H9 (cell line): ENCODE measurements at regions not wholly inside any gene's neighbourhood (a gene's known extent, or its start where the extent isn't known, plus 50 kb on each side); places are given as distances from the start of the nearest gene placed in this dataset.

Experiments used
- DNase-seq: peaks from one replicate; pipeline ENCODE4 v3.0.0-alpha.2; 2017
- H2AFZ ChIP-seq: one replicate; pipeline ENCODE4 v1.6.1; 2013; ENCODE audit warnings: mild to moderate bottlenecking, low read length, control low read depth, moderate library complexity
- H2AK5ac ChIP-seq: 2 replicates; pipeline ENCODE4 v1.6.1; 2013; ENCODE audit warnings: low read length, control low read depth, mixed read lengths; ENCODE audit not compliant: insufficient read length
- H2BK120ac ChIP-seq: one replicate; pipeline ENCODE4 v1.6.1; 2013; ENCODE audit warnings: low read depth, mild to moderate bottlenecking, low read length, control low read depth, inconsistent platforms; ENCODE audit not compliant: poor library complexity, severe bottlenecking
- H2BK12ac ChIP-seq: 2 replicates; pipeline ENCODE4 v1.6.1; 2013; ENCODE audit warnings: low read length, control low read depth, mixed read lengths, low read depth; ENCODE audit not compliant: insufficient read length
- H2BK15ac ChIP-seq: 2 replicates; pipeline ENCODE4 v1.6.1; 2013; ENCODE audit warnings: low read depth, low read length, control low read depth
- H2BK20ac ChIP-seq: one replicate; pipeline ENCODE4 v1.6.1; 2013; ENCODE audit warnings: low read depth, mild to moderate bottlenecking, low read length, control low read depth, inconsistent platforms; ENCODE audit not compliant: poor library complexity, severe bottlenecking
- H2BK5ac ChIP-seq: 2 replicates; pipeline ENCODE4 v1.6.1; 2013; ENCODE audit warnings: low read length, control low read depth, mixed read lengths; ENCODE audit not compliant: insufficient read length
- H3K14ac ChIP-seq: 2 replicates; pipeline ENCODE4 v1.6.1; 2013; ENCODE audit warnings: low read length, control low read depth; ENCODE audit not compliant: insufficient read depth
- H3K18ac ChIP-seq: 2 replicates; pipeline ENCODE4 v1.6.1; 2013; ENCODE audit warnings: low read depth, mild to moderate bottlenecking, mixed read lengths, low read length, control low read depth; ENCODE audit not compliant: insufficient read length
- H3K23ac ChIP-seq: 2 replicates; pipeline ENCODE4 v1.6.1; 2013; ENCODE audit warnings: low read length, control low read depth, mixed read lengths, low read depth; ENCODE audit not compliant: insufficient read length
- H3K23me2 ChIP-seq: 2 replicates; pipeline ENCODE4 v1.6.1; 2013; ENCODE audit warnings: low read depth, mild to moderate bottlenecking, mixed read lengths, low read length, control low read depth; ENCODE audit not compliant: insufficient read length, poor library complexity, severe bottlenecking
- H3K27ac ChIP-seq: 2 replicates; pipeline ENCODE4 v1.5.1; 2013; ENCODE audit warnings: low read length, control low read depth, mixed read lengths, low read depth; ENCODE audit not compliant: insufficient read length
- H3K27me3 ChIP-seq: 2 replicates; pipeline ENCODE4 v1.6.1; 2013; ENCODE audit warnings: low read length, control low read depth, inconsistent platforms; ENCODE audit not compliant: insufficient read depth
- H3K4ac ChIP-seq: 2 replicates; pipeline ENCODE4 v1.6.1; 2013; ENCODE audit warnings: low read depth, mild to moderate bottlenecking, control low read depth, inconsistent platforms, low read length, moderate library complexity
- H3K4me1 ChIP-seq: 2 replicates; pipeline ENCODE4 v1.6.1; 2013; ENCODE audit warnings: low read length, control low read depth, inconsistent platforms; ENCODE audit not compliant: insufficient read depth
- H3K4me2 ChIP-seq: 2 replicates; pipeline ENCODE4 v1.6.1; 2013; ENCODE audit warnings: low read length, control low read depth, mixed read lengths; ENCODE audit not compliant: insufficient read length, insufficient read depth
- H3K56ac ChIP-seq: 2 replicates; pipeline ENCODE4 v1.6.1; 2013; ENCODE audit warnings: low read depth, mild to moderate bottlenecking, mixed read lengths, low read length, control low read depth; ENCODE audit not compliant: insufficient read length
- H3K79me1 ChIP-seq: 2 replicates; pipeline ENCODE4 v1.6.1; 2013; ENCODE audit warnings: low read depth, mild to moderate bottlenecking, moderate library complexity, low read length, control low read depth, inconsistent platforms; ENCODE audit not compliant: insufficient read depth, poor library complexity, severe bottlenecking
- H3K79me2 ChIP-seq: 2 replicates; pipeline ENCODE4 v1.6.1; 2013; ENCODE audit warnings: low read length, control low read depth, inconsistent platforms; ENCODE audit not compliant: insufficient read depth
- H3K9ac ChIP-seq: 2 replicates; pipeline ENCODE4 v1.6.1; 2013; ENCODE audit warnings: low read length, control low read depth, mixed read lengths; ENCODE audit not compliant: insufficient read length; ENCODE audit errors: extremely low read depth
- H3K9me3 ChIP-seq: one replicate; pipeline ENCODE4 v1.6.1; 2013; ENCODE audit warnings: low read depth, low read length, inconsistent platforms; ENCODE audit not compliant: control insufficient read depth
- H3T11ph ChIP-seq: one replicate; pipeline ENCODE4 v1.6.1; 2013; ENCODE audit warnings: mild to moderate bottlenecking, low read length, control low read depth, inconsistent platforms
- H4K20me1 ChIP-seq: one replicate; pipeline ENCODE4 v1.6.1; 2013; ENCODE audit not compliant: control insufficient read depth, insufficient read length, insufficient read depth
- H4K5ac ChIP-seq: 2 replicates; pipeline ENCODE4 v1.6.1; 2013; ENCODE audit warnings: low read depth, mild to moderate bottlenecking, mixed read lengths, low read length, control low read depth; ENCODE audit not compliant: insufficient read length
- H4K8ac ChIP-seq: replicated peaks from 2 replicates; pipeline ENCODE4 v1.6.1; 2013; ENCODE audit warnings: low read length, control low read depth, mixed read lengths, low read depth; ENCODE audit not compliant: insufficient read length
- H4K91ac ChIP-seq: 2 replicates; pipeline ENCODE4 v1.6.1; 2013; ENCODE audit warnings: low read depth, mild to moderate bottlenecking, moderate library complexity, mixed read lengths, low read length, control low read depth; ENCODE audit not compliant: insufficient read length
- H3K27ac Mint-ChIP-seq, 3 experiments: 2 replicates in 2 of 3; 3 replicates in 1 of 3; pipeline ENCODE4 v1.8.0; 2020 to 2021; ENCODE audit warnings: mixed read lengths in 3 of 3, mild to moderate bottlenecking in 1 of 3, moderate library complexity in 1 of 3
- H3K27me3 Mint-ChIP-seq: 2 replicates; pipeline ENCODE4 v1.8.0; 2021; ENCODE audit warnings: low read depth, mild to moderate bottlenecking, moderate library complexity, mixed read lengths
- H3K36me3 Mint-ChIP-seq, 3 experiments: 2 replicates in 2 of 3; 3 replicates in 1 of 3; pipeline ENCODE4 v1.8.0; 2020 to 2021; ENCODE audit warnings: low read depth in 3 of 3, mixed read lengths in 3 of 3; ENCODE audit not compliant: insufficient read depth in 1 of 3
- H3K4me1 Mint-ChIP-seq, 2 experiments: 2 replicates each; pipeline ENCODE4 v1.8.0; 2020; ENCODE audit warnings: mixed read lengths in 2 of 2
- H3K4me3 Mint-ChIP-seq, 2 experiments: 2 replicates in 1 of 2; 3 replicates in 1 of 2; pipeline ENCODE4 v1.8.0; 2020 to 2021; ENCODE audit warnings: mild to moderate bottlenecking in 2 of 2, mixed read lengths in 2 of 2, moderate library complexity in 1 of 2
- H3K9me3 Mint-ChIP-seq, 2 experiments: 2 replicates in 1 of 2; 3 replicates in 1 of 2; pipeline ENCODE4 v1.8.0; 2020; ENCODE audit warnings: mild to moderate bottlenecking in 2 of 2, mixed read lengths in 2 of 2, moderate library complexity in 1 of 2
- CTCF ChIP-seq: fragments of 200-600 bp; sonication (generic); conservative IDR thresholded peaks from 3 replicates; pipeline ENCODE4 v1.8.0; 2021; ENCODE audit warnings: antibody characterized with exemption, mild to moderate bottlenecking
- WGBS: extraction: QIAGEN DNeasy Blood & Tissue Kit; methylation state at CpG from one replicate; pipeline ENCODE4 v1.1.7; 2013; ENCODE audit warnings: missing lambda C conversion rate, low lambda C conversion rate, mixed read lengths; ENCODE audit not compliant: insufficient read length; ENCODE audit errors: extremely low coverage; 5-methylcytosine and 5-hydroxymethylcytosine counted together

GRCh38 chr16:65869261-65869660 lies 497.2 kb upstream of the CDH5 start:
- no CpG with 5 or more reads among the region's 4 CpGs for WGBS
- no peak overlapping the region for H2AFZ ChIP-seq
- H2AK5ac ChIP-seq, result no peak overlapping the region
- H3K9me3 ChIP-seq, result peaks cover 6% of the 10 kb centered on the region
- H4K5ac ChIP-seq, result no peak overlapping the region
- Mint-ChIP-seq H3K27ac (no peak overlapping the region), H3K4me1 (no peaks in the 10 kb centered on the region), H3K4me3 (no peak overlapping the region), H3K36me3 (peaks cover 2 to 6% (median 5%) of the 10 kb centered on the region in 3 experiments; a peak in 5 of 7 replicates), H3K9me3 (peaks cover 4 to 9% of the 10 kb centered on the region in 2 experiments), H3K27me3 (peaks cover 8% of the 10 kb centered on the region)
- H3K23me2 ChIP-seq, result no peaks in the 10 kb centered on the region
- no peak overlapping the region for H3K23ac ChIP-seq
- no peaks in the 10 kb centered on the region for H3K79me2 ChIP-seq
- H2BK12ac ChIP-seq, result no peak overlapping the region
- H2BK120ac ChIP-seq, result no peak overlapping the region
- H3K56ac ChIP-seq, result no peak overlapping the region
- no peak overlapping the region for H3K4ac ChIP-seq
- H3K18ac ChIP-seq, result no peak overlapping the region
- no peaks in the 10 kb centered on the region; the same call in 1 of the 2 replicates for H3K27me3 ChIP-seq
- H2BK15ac ChIP-seq, result no peak overlapping the region
- H3K14ac ChIP-seq, result no peak overlapping the region
- TF ChIP-seq CTCF, result no peak
- H3K4me2 ChIP-seq, result no peak overlapping the region
- no peak overlapping the region for H3K9ac ChIP-seq
- no peak for DNase-seq
- H2BK20ac ChIP-seq, result no peak overlapping the region
- H3K27ac ChIP-seq, result no peak overlapping the region
- H3K4me1 ChIP-seq, result no peaks in the 10 kb centered on the region
- no peak overlapping the region for H4K91ac ChIP-seq
- H2BK5ac ChIP-seq, result no peak overlapping the region
- H3T11ph ChIP-seq, result no peak overlapping the region
- H4K8ac ChIP-seq, result no peak overlapping the region
- H4K20me1 ChIP-seq, result no peaks in the 10 kb centered on the region
- H3K79me1 ChIP-seq, result no peaks in the 10 kb centered on the region
